ENCODE measurements at regions not wholly inside any gene's neighbourhood (a gene's known extent, or its start where the extent isn't known, plus 50 kb on each side); places are given as distances from the start of the nearest gene placed in this dataset.
A peak's percentile ranks its signal among the peaks of the same experiment; 100 is the strongest.
"Not testable (repeated sequence)": the region's sequence is repeated elsewhere in the genome, so short reads cannot be mapped to it uniquely, and the experiment has no call there.

- H3K27me3 ChIP-seq (ENCODE audit: control insufficient read depth in 1 of 2, insufficient read depth in 2 of 2, low read length in 1 of 2); H3K9me3 ChIP-seq (ENCODE audit: control insufficient read depth, low read length); H3K27ac ChIP-seq (ENCODE audit: low read depth in 1 of 2, low read length in 2 of 2); ATAC-seq (ENCODE audit: low FRiP score); intact Hi-C loops (cut with DNase I); H3K4me3 ChIP-seq (ENCODE audit: low read length in 2 of 2); H3K36me3 ChIP-seq (ENCODE audit: control insufficient read depth in 1 of 2, insufficient read depth in 2 of 2, low read length in 1 of 2); DNase-seq; H3K4me1 ChIP-seq (ENCODE audit: control insufficient read depth in 1 of 2, insufficient read depth in 2 of 2, low read length in 2 of 2): not testable (repeated sequence)
- 29 to 31% methylated on average over 3 of the region's 3 CpGs for WGBS, 2 donors
Measured at GRCh38 chr2:217347630-217348029, 487.8 kb upstream of the TNP1 start.

DNA sequence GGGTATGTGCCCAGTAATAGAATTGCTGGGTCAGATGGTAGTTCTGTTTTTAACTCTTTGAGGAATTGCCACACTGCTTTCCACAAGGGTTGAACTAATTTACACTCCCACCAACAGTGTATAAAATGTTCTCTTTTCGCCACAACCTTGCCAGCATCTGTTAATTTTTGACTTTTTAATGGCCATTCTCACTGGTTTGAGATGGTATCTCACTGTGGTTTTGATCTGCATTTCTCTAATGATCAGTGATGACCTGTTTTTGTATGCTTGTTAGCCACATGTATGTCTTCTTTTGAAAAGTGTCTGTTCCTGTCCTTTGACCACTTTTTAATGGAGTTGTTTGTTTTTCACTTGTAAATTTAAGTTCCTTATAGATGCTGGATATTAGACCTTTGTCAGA is 486.2 kb upstream of the TNP1 start:
- H3K4me1 ChIP-seq (ENCODE audit: control insufficient read depth in 1 of 2, insufficient read depth in 2 of 2, low read length in 2 of 2); H3K4me3 ChIP-seq (ENCODE audit: low read length in 2 of 2); H3K36me3 ChIP-seq (ENCODE audit: control insufficient read depth in 1 of 2, insufficient read depth in 2 of 2, low read length in 1 of 2); H3K9me3 ChIP-seq (ENCODE audit: control insufficient read depth, low read length); H3K27me3 ChIP-seq (ENCODE audit: control insufficient read depth in 1 of 2, insufficient read depth in 2 of 2, low read length in 1 of 2); H3K27ac ChIP-seq (ENCODE audit: low read depth in 1 of 2, low read length in 2 of 2); ATAC-seq (ENCODE audit: low FRiP score); DNase-seq; intact Hi-C loops (cut with DNase I): not testable (repeated sequence)
- WGBS, 2 donors: 92 to 99% methylated on average over 1 of the region's 1 CpG

- Histone ChIP-seq H3K27ac (ENCODE audit: low read depth in 1 of 2, low read length in 2 of 2) (no peak overlapping the region), H3K4me3 (ENCODE audit: low read length in 2 of 2) (no peak overlapping the region), H3K36me3 (ENCODE audit: control insufficient read depth in 1 of 2, insufficient read depth in 2 of 2, low read length in 1 of 2) (no peaks in the 10 kb centered on the region), H3K4me1 (ENCODE audit: control insufficient read depth in 1 of 2, insufficient read depth in 2 of 2, low read length in 2 of 2) (peaks cover 0 to 4% of the 10 kb centered on the region in 2 donors), H3K9me3 (ENCODE audit: control insufficient read depth, low read length) (no peaks in the 10 kb centered on the region), H3K27me3 (ENCODE audit: control insufficient read depth in 1 of 2, insufficient read depth in 2 of 2, low read length in 1 of 2) (no peaks in the 10 kb centered on the region)
- ATAC-seq (ENCODE audit: low FRiP score) (no peak), DNase-seq (no peak)
- WGBS, 2 donors: 95 to 97% methylated on average over 1 of the region's 1 CpG
- intact Hi-C loops (cut with DNase I): no loop called here
Measured at GRCh38 chr2:217340899-217341298, 481.0 kb upstream of the TNP1 start.

GRCh38 chr2:217340176-217340575 is 480.3 kb upstream of the TNP1 start:
- H3K4me1 ChIP-seq (ENCODE audit: control insufficient read depth in 1 of 2, insufficient read depth in 2 of 2, low read length in 2 of 2): peaks cover 0 to 4% of the 10 kb centered on the region in 2 donors
- DNase-seq: no peak
- no peak for ATAC-seq (ENCODE audit: low FRiP score)
- no peaks in the 10 kb centered on the region for H3K36me3 ChIP-seq (ENCODE audit: control insufficient read depth in 1 of 2, insufficient read depth in 2 of 2, low read length in 1 of 2)
- H3K27ac ChIP-seq (ENCODE audit: low read depth in 1 of 2, low read length in 2 of 2): no peak overlapping the region
- no peaks in the 10 kb centered on the region for H3K27me3 ChIP-seq (ENCODE audit: control insufficient read depth in 1 of 2, insufficient read depth in 2 of 2, low read length in 1 of 2)
- no peaks in the 10 kb centered on the region for H3K9me3 ChIP-seq (ENCODE audit: control insufficient read depth, low read length)
- intact Hi-C loops (cut with DNase I): no loop called here
- no peak overlapping the region for H3K4me3 ChIP-seq (ENCODE audit: low read length in 2 of 2)

- intact Hi-C loops (cut with DNase I): no loop called here
- ATAC-seq (ENCODE audit: low FRiP score): no peak
Measured at GRCh38 chr2:217339753-217340152, 479.9 kb upstream of the TNP1 start.

GRCh38 chr2:217338306-217338916 is 478.5 kb upstream of the TNP1 start:
- ATAC-seq (ENCODE audit: low FRiP score) (peak; percentile 60), DNase-seq (no peak)
- Histone ChIP-seq H3K36me3 (ENCODE audit: control insufficient read depth in 1 of 2, insufficient read depth in 2 of 2, low read length in 1 of 2) (no peaks in the 10 kb centered on the region), H3K4me3 (ENCODE audit: low read length in 2 of 2) (no peak overlapping the region), H3K27me3 (ENCODE audit: control insufficient read depth in 1 of 2, insufficient read depth in 2 of 2, low read length in 1 of 2) (no peaks in the 10 kb centered on the region), H3K27ac (ENCODE audit: low read depth in 1 of 2, low read length in 2 of 2) (no peak overlapping the region), H3K4me1 (ENCODE audit: control insufficient read depth in 1 of 2, insufficient read depth in 2 of 2, low read length in 2 of 2) (peaks cover 0 to 4% of the 10 kb centered on the region in 2 donors), H3K9me3 (ENCODE audit: control insufficient read depth, low read length) (no peaks in the 10 kb centered on the region)
- 91 to 96% methylated on average over 4 of the region's 4 CpGs for WGBS, 2 donors
- intact Hi-C loops (cut with DNase I): no loop called here

More at GRCh38 chr2:217339753-217340152, 479.9 kb upstream of the TNP1 start:
- no peaks in the 10 kb centered on the region for H3K9me3 ChIP-seq (ENCODE audit: control insufficient read depth, low read length)
- no peak for DNase-seq
- peaks cover 0 to 4% of the 10 kb centered on the region in 2 donors for H3K4me1 ChIP-seq (ENCODE audit: control insufficient read depth in 1 of 2, insufficient read depth in 2 of 2, low read length in 2 of 2)
- H3K27me3 ChIP-seq (ENCODE audit: control insufficient read depth in 1 of 2, insufficient read depth in 2 of 2, low read length in 1 of 2): no peaks in the 10 kb centered on the region
- no peak overlapping the region for H3K4me3 ChIP-seq (ENCODE audit: low read length in 2 of 2)
- no peak overlapping the region for H3K27ac ChIP-seq (ENCODE audit: low read depth in 1 of 2, low read length in 2 of 2)
- no peaks in the 10 kb centered on the region for H3K36me3 ChIP-seq (ENCODE audit: control insufficient read depth in 1 of 2, insufficient read depth in 2 of 2, low read length in 1 of 2)
- WGBS, 2 donors: 97 to 98% methylated on average over 5 of the region's 5 CpGs

- Histone ChIP-seq H3K36me3 (ENCODE audit: control insufficient read depth in 1 of 2, insufficient read depth in 2 of 2, low read length in 1 of 2) (no peaks in the 10 kb centered on the region), H3K9me3 (ENCODE audit: control insufficient read depth, low read length) (no peaks in the 10 kb centered on the region), H3K27me3 (ENCODE audit: control insufficient read depth in 1 of 2, insufficient read depth in 2 of 2, low read length in 1 of 2) (no peaks in the 10 kb centered on the region), H3K27ac (ENCODE audit: low read depth in 1 of 2, low read length in 2 of 2) (no peak overlapping the region), H3K4me1 (ENCODE audit: control insufficient read depth in 1 of 2, insufficient read depth in 2 of 2, low read length in 2 of 2) (peaks cover 0 to 4% of the 10 kb centered on the region in 2 donors), H3K4me3 (ENCODE audit: low read length in 2 of 2) (no peak overlapping the region)
- intact Hi-C loops (cut with DNase I): no loop called here
- ATAC-seq (ENCODE audit: low FRiP score) (no peak), DNase-seq (no peak)
- 94 to 97% methylated on average over 3 of the region's 3 CpGs for WGBS, 2 donors
Measured at GRCh38 chr2:217337771-217338170, 477.9 kb upstream of the TNP1 start.

DNA sequence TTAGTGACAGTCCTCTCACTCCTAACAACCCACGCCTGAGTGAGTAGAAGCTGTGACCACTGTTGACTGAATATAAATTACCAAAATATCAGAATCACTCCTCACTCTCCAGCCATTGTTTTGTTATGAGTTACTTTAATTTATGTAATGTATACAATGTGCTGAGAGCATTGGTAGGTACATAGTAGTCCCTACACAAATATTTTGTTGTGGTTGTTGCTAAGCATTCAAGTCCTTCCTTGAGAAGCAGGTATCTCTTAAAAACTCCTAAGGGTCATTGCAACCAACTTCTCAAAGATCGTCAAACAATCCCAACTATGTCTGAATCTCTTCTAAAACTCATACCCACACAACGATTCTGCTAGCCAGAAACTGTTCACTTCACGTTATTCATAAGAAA is 476.8 kb upstream of the TNP1 start:
- DNase-seq (no peak), ATAC-seq (ENCODE audit: low FRiP score) (no peak)
- Histone ChIP-seq H3K4me1 (ENCODE audit: control insufficient read depth in 1 of 2, insufficient read depth in 2 of 2, low read length in 2 of 2) (peaks cover 0 to 7% of the 10 kb centered on the region in 2 donors), H3K27me3 (ENCODE audit: control insufficient read depth in 1 of 2, insufficient read depth in 2 of 2, low read length in 1 of 2) (no peaks in the 10 kb centered on the region), H3K27ac (ENCODE audit: low read depth in 1 of 2, low read length in 2 of 2) (no peak overlapping the region), H3K4me3 (ENCODE audit: low read length in 2 of 2) (no peak overlapping the region), H3K36me3 (ENCODE audit: control insufficient read depth in 1 of 2, insufficient read depth in 2 of 2, low read length in 1 of 2) (no peaks in the 10 kb centered on the region), H3K9me3 (ENCODE audit: control insufficient read depth, low read length) (no peaks in the 10 kb centered on the region)
- intact Hi-C loops (cut with DNase I): no loop called here
- WGBS, 2 donors: 93% methylated on average over 4 of the region's 4 CpGs

DNA sequence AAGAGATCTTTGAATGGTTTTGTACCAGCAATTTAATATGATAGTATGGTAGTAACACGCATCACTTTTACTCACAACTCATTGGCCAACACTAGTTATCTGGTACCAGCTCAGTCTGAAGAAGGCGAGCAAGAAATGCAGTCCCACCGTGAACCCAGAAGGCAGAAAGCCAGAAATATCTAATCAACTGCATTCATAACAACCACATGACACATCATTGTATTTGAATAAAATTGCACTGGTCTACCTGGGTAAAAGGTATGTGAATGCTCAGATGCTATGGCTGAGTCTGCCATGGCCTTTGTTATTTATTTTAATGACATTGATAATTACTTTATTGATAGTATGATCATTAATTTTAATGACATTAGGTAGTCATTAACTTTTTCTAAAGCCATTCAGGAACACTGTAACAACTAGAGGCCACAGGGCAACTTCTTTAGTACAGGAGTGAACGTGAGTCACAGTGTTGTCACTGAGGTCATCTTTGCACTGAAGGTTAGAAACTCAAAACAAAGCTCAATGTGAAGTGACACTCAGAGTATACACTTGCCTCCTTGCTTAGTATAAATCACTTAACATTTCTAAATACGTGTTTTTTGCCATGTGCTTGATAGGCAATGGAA is 475.6 kb upstream of the TNP1 start:
- Histone ChIP-seq H3K9me3 (ENCODE audit: control insufficient read depth, low read length) (no peaks in the 10 kb centered on the region), H3K27ac (ENCODE audit: low read depth in 1 of 2, low read length in 2 of 2) (no peak overlapping the region), H3K4me3 (ENCODE audit: low read length in 2 of 2) (no peak overlapping the region), H3K27me3 (ENCODE audit: control insufficient read depth in 1 of 2, insufficient read depth in 2 of 2, low read length in 1 of 2) (no peaks in the 10 kb centered on the region), H3K36me3 (ENCODE audit: control insufficient read depth in 1 of 2, insufficient read depth in 2 of 2, low read length in 1 of 2) (no peaks in the 10 kb centered on the region), H3K4me1 (ENCODE audit: control insufficient read depth in 1 of 2, insufficient read depth in 2 of 2, low read length in 2 of 2) (peaks cover 0 to 8% of the 10 kb centered on the region in 2 donors)
- DNase-seq (no peak), ATAC-seq (ENCODE audit: low FRiP score) (no peak)
- 93 to 94% methylated on average over 5 of the region's 5 CpGs for WGBS, 2 donors
- intact Hi-C loops (cut with DNase I): no loop called here

Measured in aorta (tissue), 5 donors.